Prostate gland (tissue), 2 donors: ENCODE measurements at regions not wholly inside any gene's neighbourhood (a gene's known extent, or its start where the extent isn't known, plus 50 kb on each side); places are given as distances from the start of the nearest gene placed in this dataset.

Experiments used
- DNase-seq: peaks from one replicate; pipeline ENCODE4 v3.0.0-alpha.2; 2019; ENCODE audit warnings: low spot score
- H3K27ac ChIP-seq, 2 donors: fragments of 200-600 bp; sonication (generic); 2 replicates each; pipeline ENCODE4 v1.5.1; 2017 to 2019
- H3K27me3 ChIP-seq: fragments of 200-600 bp; sonication (generic); replicated peaks from 2 replicates; pipeline ENCODE4 v1.5.1; 2019; ENCODE audit not compliant: insufficient read depth
- H3K36me3 ChIP-seq, 2 donors: fragments of 200-600 bp; sonication (generic); 1 replicate in 1 of 2; 2 replicates in 1 of 2; pipeline versions ENCODE4 v1.5.1 to v1.8.1; 2017 to 2019
- H3K4me1 ChIP-seq: fragments of 200-600 bp; sonication (generic); replicated peaks from 2 replicates; pipeline ENCODE4 v1.5.1; 2019
- H3K4me3 ChIP-seq, 2 donors: fragments of 200-600 bp; sonication (generic); 2 replicates each; pipeline ENCODE4 v1.5.1; 2017 to 2019
- H3K9me3 ChIP-seq: fragments of 200-600 bp; sonication (generic); 2 replicates; pipeline ENCODE4 v1.5.1; 2017
- CTCF ChIP-seq, 4 experiments: fragments of 200-600 bp in 2 of 4; fragments of 450-650 bp in 2 of 4; sonication (generic) in 2 of 4; IDR thresholded peaks; 1 replicate in 3 of 4; 2 replicates in 1 of 4; pipeline ENCODE4 v1.5.1; 2016 to 2019; ENCODE audit warnings: antibody characterized with exemption in 4 of 4, mild to moderate bottlenecking in 2 of 4, moderate library complexity in 2 of 4
- POLR2A ChIP-seq: fragments of 450-650 bp; IDR thresholded peaks from one replicate; pipeline ENCODE4 v1.6.1; 2016; ENCODE audit warnings: antibody characterized with exemption, mild to moderate bottlenecking
- POLR2AphosphoS5 ChIP-seq: sonication (generic); formaldehyde crosslinking; IDR thresholded peaks from one replicate; pipeline ENCODE4 v1.6.1; 2017; ENCODE audit warnings: antibody characterized with exemption
- WGBS: methylation state at CpG from one replicate; pipeline ENCODE4 v1.1.5; 2018; 5-methylcytosine and 5-hydroxymethylcytosine counted together
- intact Hi-C: fragments of 100-400 bp; cut with DNase I; formaldehyde crosslinking; loops from one replicate; pipeline ENCODE4 v1.14.2; 2022

- intact Hi-C loops: no loop called here
- no peak for TF ChIP-seq CTCF (IDR thresholded peaks at IDR 0.05)
- TF ChIP-seq POLR2AphosphoS5: no peak
- no peak for TF ChIP-seq POLR2A
- 57% methylated on average over 11 of the region's 11 CpGs for WGBS
Measured at GRCh38 chr22:48055827-48056226, 1293.4 kb downstream of the TBC1D22A start.

GRCh38 chr22:48055185-48055584 is 1292.7 kb downstream of the TBC1D22A start:
- Histone ChIP-seq H3K4me1 (no peaks in the 10 kb centered on the region), H3K4me3 (no peak overlapping the region), H3K36me3 (no peaks in the 10 kb centered on the region), H3K27me3 (peaks cover 4% of the 10 kb centered on the region), H3K9me3 (no peaks in the 10 kb centered on the region), H3K27ac (no peak overlapping the region)
- intact Hi-C loops: no loop called here
- WGBS: 92% methylated on average over 1 of the region's 1 CpG
- TF ChIP-seq POLR2A (no peak), CTCF (IDR thresholded peaks at IDR 0.05) (no peak), POLR2AphosphoS5 (no peak)
- no peak for DNase-seq

More at GRCh38 chr22:48055827-48056226, 1293.4 kb downstream of the TBC1D22A start:
- Histone ChIP-seq H3K36me3 (no peaks in the 10 kb centered on the region), H3K4me1 (no peaks in the 10 kb centered on the region), H3K4me3 (no peak overlapping the region), H3K27ac (no peak overlapping the region), H3K27me3 (peaks cover 4% of the 10 kb centered on the region), H3K9me3 (no peaks in the 10 kb centered on the region)
- DNase-seq: no peak

GRCh38 chr22:48054596-48054995 is 1292.1 kb downstream of the TBC1D22A start:
- Histone ChIP-seq H3K27me3 (peaks cover 4% of the 10 kb centered on the region), H3K27ac (no peak overlapping the region), H3K4me1 (no peaks in the 10 kb centered on the region), H3K9me3 (no peaks in the 10 kb centered on the region), H3K4me3 (no peak overlapping the region), H3K36me3 (no peaks in the 10 kb centered on the region)
- no peak for TF ChIP-seq CTCF (IDR thresholded peaks at IDR 0.05)
- no peak for TF ChIP-seq POLR2A
- no peak for TF ChIP-seq POLR2AphosphoS5
- DNase-seq: no peak
- intact Hi-C loops: no loop called here
- 70% methylated on average over 14 of the region's 14 CpGs for WGBS

- Histone ChIP-seq H3K27me3 (peaks cover 4% of the 10 kb centered on the region), H3K36me3 (no peaks in the 10 kb centered on the region), H3K4me3 (no peak overlapping the region), H3K27ac (no peak overlapping the region), H3K9me3 (no peaks in the 10 kb centered on the region), H3K4me1 (no peaks in the 10 kb centered on the region)
- TF ChIP-seq POLR2A: no peak
- DNase-seq: no peak
- intact Hi-C loops: no loop called here
- WGBS: 80% methylated on average over 8 of the region's 8 CpGs
Measured at GRCh38 chr22:48053973-48054372, 1291.5 kb downstream of the TBC1D22A start.

GRCh38 chr22:48053486-48053885 is 1291.0 kb downstream of the TBC1D22A start:
- intact Hi-C loops: no loop called here

More at GRCh38 chr22:48053486-48053885, 1291.0 kb downstream of the TBC1D22A start:
- Histone ChIP-seq H3K4me3 (no peak overlapping the region), H3K27ac (no peak overlapping the region), H3K36me3 (no peaks in the 10 kb centered on the region), H3K9me3 (no peaks in the 10 kb centered on the region), H3K4me1 (no peaks in the 10 kb centered on the region), H3K27me3 (peaks cover 4% of the 10 kb centered on the region)
- TF ChIP-seq CTCF (IDR thresholded peaks at IDR 0.05): no peak
- no peak for TF ChIP-seq POLR2A
- no peak for TF ChIP-seq POLR2AphosphoS5
- WGBS: 90% methylated on average over 7 of the region's 7 CpGs
- DNase-seq: no peak
